Stomach smooth muscle (tissue), 2 donors: ENCODE measurements at regions not wholly inside any gene's neighbourhood (a gene's known extent, or its start where the extent isn't known, plus 50 kb on each side); places are given as distances from the start of the nearest gene placed in this dataset.

Experiments
- H3K27ac ChIP-seq: one replicate; pipeline ENCODE4 v1.7.0; 2013; ENCODE audit warnings: mild to moderate bottlenecking, low read length, inconsistent platforms
- H3K27me3 ChIP-seq, 2 donors: one replicate each; pipeline ENCODE4 v1.7.0; 2013; ENCODE audit warnings: low read length in 2 of 2; ENCODE audit not compliant: insufficient read depth in 2 of 2, control insufficient read depth in 1 of 2
- H3K36me3 ChIP-seq, 2 donors: one replicate each; pipeline ENCODE4 v1.7.0; 2013; ENCODE audit warnings: low read length in 2 of 2; ENCODE audit not compliant: control insufficient read depth in 2 of 2, insufficient read depth in 2 of 2
- H3K4me1 ChIP-seq: one replicate; pipeline ENCODE4 v1.7.0; 2013; ENCODE audit warnings: low read length; ENCODE audit not compliant: control insufficient read depth, insufficient read depth
- H3K4me3 ChIP-seq, 2 donors: one replicate each; pipeline ENCODE4 v1.7.0; 2013; ENCODE audit warnings: low read length in 2 of 2
- H3K9ac ChIP-seq, 2 donors: one replicate each; pipeline ENCODE4 v1.7.0; 2013; ENCODE audit warnings: low read length in 2 of 2, mild to moderate bottlenecking in 1 of 2
- H3K9me3 ChIP-seq, 2 donors: one replicate each; pipeline ENCODE4 v1.7.0; 2013; ENCODE audit warnings: low read length in 2 of 2; ENCODE audit not compliant: control insufficient read depth in 2 of 2
- donor health status: healthy.
- donor health status: Pancreatic carcinoma.

GRCh38 chr13:62357887-62358645 is 942.4 kb upstream of the PCDH20 start:
- Histone ChIP-seq H3K4me1 (no peaks in the 10 kb centered on the region), H3K9me3 (no peaks in the 10 kb centered on the region), H3K36me3 (no peaks in the 10 kb centered on the region), H3K27me3 (no peaks in the 10 kb centered on the region), H3K27ac (no peak overlapping the region), H3K4me3 (no peak overlapping the region), H3K9ac (no peak overlapping the region)

- H3K4me1 ChIP-seq = no peaks in the 10 kb centered on the region
- H3K36me3 ChIP-seq = no peaks in the 10 kb centered on the region
- no peaks in the 10 kb centered on the region for H3K9me3 ChIP-seq
- H3K9ac ChIP-seq = no peak overlapping the region
- no peaks in the 10 kb centered on the region for H3K27me3 ChIP-seq
- H3K27ac ChIP-seq = no peak overlapping the region
- no peak overlapping the region for H3K4me3 ChIP-seq
These were observed 941.3 kb upstream of the PCDH20 start for GRCh38 chr13:62356977-62357376.

GRCh38 chr13:62337109-62337880 is 921.6 kb upstream of the PCDH20 start:
- Histone ChIP-seq H3K9me3 (no peaks in the 10 kb centered on the region), H3K27me3 (no peaks in the 10 kb centered on the region), H3K36me3 (no peaks in the 10 kb centered on the region), H3K4me1 (no peaks in the 10 kb centered on the region), H3K4me3 (no peak overlapping the region), H3K27ac (no peak overlapping the region), H3K9ac (no peak overlapping the region)

GRCh38 chr13:62336507-62336906 is 920.9 kb upstream of the PCDH20 start:
- no peak overlapping the region for H3K27ac ChIP-seq
- no peaks in the 10 kb centered on the region for H3K36me3 ChIP-seq
- no peaks in the 10 kb centered on the region for H3K27me3 ChIP-seq
- no peak overlapping the region for H3K4me3 ChIP-seq
- no peaks in the 10 kb centered on the region for H3K9me3 ChIP-seq
- H3K4me1 ChIP-seq = no peaks in the 10 kb centered on the region
- H3K9ac ChIP-seq = no peak overlapping the region

GRCh38 chr13:62333466-62333865 is 917.8 kb upstream of the PCDH20 start:
- Histone ChIP-seq H3K27ac (no peak overlapping the region), H3K4me1 (no peaks in the 10 kb centered on the region), H3K36me3 (no peaks in the 10 kb centered on the region), H3K9ac (no peak overlapping the region), H3K4me3 (no peak overlapping the region), H3K9me3 (no peaks in the 10 kb centered on the region), H3K27me3 (no peaks in the 10 kb centered on the region)

GRCh38 chr13:62331384-62331783 is 915.7 kb upstream of the PCDH20 start:
- no peaks in the 10 kb centered on the region for H3K4me1 ChIP-seq
- no peak overlapping the region for H3K27ac ChIP-seq
- H3K27me3 ChIP-seq = no peaks in the 10 kb centered on the region
- no peak overlapping the region for H3K9ac ChIP-seq
- H3K9me3 ChIP-seq = peaks cover 0 to 3% of the 10 kb centered on the region in 2 donors
- no peak overlapping the region for H3K4me3 ChIP-seq
- no peaks in the 10 kb centered on the region for H3K36me3 ChIP-seq

- Histone ChIP-seq H3K9me3 (peaks cover 0 to 3% of the 10 kb centered on the region in 2 donors), H3K27ac (no peak overlapping the region), H3K9ac (no peak overlapping the region), H3K36me3 (no peaks in the 10 kb centered on the region), H3K4me3 (no peak overlapping the region), H3K27me3 (no peaks in the 10 kb centered on the region), H3K4me1 (no peaks in the 10 kb centered on the region)
These were observed 911.7 kb upstream of the PCDH20 start for GRCh38 chr13:62327367-62327766.

- no peaks in the 10 kb centered on the region for H3K36me3 ChIP-seq
- H3K9ac ChIP-seq = no peak overlapping the region
- H3K27ac ChIP-seq = no peak overlapping the region
- peaks cover 0 to 3% of the 10 kb centered on the region in 2 donors for H3K9me3 ChIP-seq
- no peak overlapping the region for H3K4me3 ChIP-seq
- no peaks in the 10 kb centered on the region for H3K27me3 ChIP-seq
- no peaks in the 10 kb centered on the region for H3K4me1 ChIP-seq
These were observed 909.2 kb upstream of the PCDH20 start for GRCh38 chr13:62324842-62325241.

GRCh38 chr13:62321895-62322294 is 906.2 kb upstream of the PCDH20 start:
- Histone ChIP-seq H3K4me1 (no peaks in the 10 kb centered on the region), H3K9ac (no peak overlapping the region), H3K36me3 (no peaks in the 10 kb centered on the region), H3K4me3 (no peak overlapping the region), H3K27me3 (no peaks in the 10 kb centered on the region), H3K9me3 (no peaks in the 10 kb centered on the region), H3K27ac (no peak overlapping the region)

- Histone ChIP-seq H3K4me3 (no peak overlapping the region), H3K36me3 (no peaks in the 10 kb centered on the region), H3K9ac (no peak overlapping the region), H3K4me1 (no peaks in the 10 kb centered on the region), H3K27me3 (no peaks in the 10 kb centered on the region), H3K27ac (no peak overlapping the region), H3K9me3 (no peaks in the 10 kb centered on the region)
These were observed 905.5 kb upstream of the PCDH20 start for GRCh38 chr13:62321139-62321538.
